Spleen (tissue), 7 donors: ENCODE measurements at regions not wholly inside any gene's neighbourhood (a gene's known extent, or its start where the extent isn't known, plus 50 kb on each side); places are given as distances from the start of the nearest gene placed in this dataset.

Source experiments
- POLR2A ChIP-seq, 3 donors: fragments of 450-650 bp; IDR thresholded peaks; one replicate each; pipeline ENCODE4 v1.5.1; 2017; ENCODE audit warnings: antibody characterized with exemption in 3 of 3, mild to moderate bottlenecking in 1 of 3
- POLR2AphosphoS5 ChIP-seq, 3 donors: sonication (generic); formaldehyde crosslinking; IDR thresholded peaks; one replicate each; pipeline ENCODE4 v1.5.1; 2017; ENCODE audit warnings: antibody characterized with exemption in 3 of 3
- TF ChIP-seq, protein P1 (sequence below), 11 experiments: fragments of 200-600 bp in 7 of 11; fragments of 450-650 bp in 4 of 11; sonication (generic) in 4 of 11; IDR thresholded peaks in 8 of 11; conservative IDR thresholded peaks in 3 of 11; 1 replicate in 7 of 11; 2 replicates in 4 of 11; pipeline versions ENCODE4 v1.4.0 to v1.8.0; 2016 to 2021; ENCODE audit warnings: antibody characterized with exemption in 11 of 11, inconsistent platforms in 4 of 11, mild to moderate bottlenecking in 1 of 11
- donor health status: DM: no; HTN: no; CAD: no; lungs with moderate emphysema.
- donor health status: DM: no; HTN: no; CAD: no.
- donor health status: DM: no; HTN: no; CAD: no.

GRCh38 chr5:20077186-20077585 lies 89.2 kb upstream of the CDH18 start:
- TF ChIP-seq, protein P1, sequence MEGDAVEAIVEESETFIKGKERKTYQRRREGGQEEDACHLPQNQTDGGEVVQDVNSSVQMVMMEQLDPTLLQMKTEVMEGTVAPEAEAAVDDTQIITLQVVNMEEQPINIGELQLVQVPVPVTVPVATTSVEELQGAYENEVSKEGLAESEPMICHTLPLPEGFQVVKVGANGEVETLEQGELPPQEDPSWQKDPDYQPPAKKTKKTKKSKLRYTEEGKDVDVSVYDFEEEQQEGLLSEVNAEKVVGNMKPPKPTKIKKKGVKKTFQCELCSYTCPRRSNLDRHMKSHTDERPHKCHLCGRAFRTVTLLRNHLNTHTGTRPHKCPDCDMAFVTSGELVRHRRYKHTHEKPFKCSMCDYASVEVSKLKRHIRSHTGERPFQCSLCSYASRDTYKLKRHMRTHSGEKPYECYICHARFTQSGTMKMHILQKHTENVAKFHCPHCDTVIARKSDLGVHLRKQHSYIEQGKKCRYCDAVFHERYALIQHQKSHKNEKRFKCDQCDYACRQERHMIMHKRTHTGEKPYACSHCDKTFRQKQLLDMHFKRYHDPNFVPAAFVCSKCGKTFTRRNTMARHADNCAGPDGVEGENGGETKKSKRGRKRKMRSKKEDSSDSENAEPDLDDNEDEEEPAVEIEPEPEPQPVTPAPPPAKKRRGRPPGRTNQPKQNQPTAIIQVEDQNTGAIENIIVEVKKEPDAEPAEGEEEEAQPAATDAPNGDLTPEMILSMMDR (IDR thresholded peaks at IDR 0.05 in 8 of 11, conservative IDR thresholded peaks at IDR 0.05 in 3 of 11): no peak
- TF ChIP-seq POLR2AphosphoS5 (IDR thresholded peaks at IDR 0.05) (no peak), POLR2A (IDR thresholded peaks at IDR 0.05) (no peak)
